ENCODE measurements at regions not wholly inside any gene's neighbourhood (a gene's known extent, or its start where the extent isn't known, plus 50 kb on each side); places are given as distances from the start of the nearest gene placed in this dataset.

DNA sequence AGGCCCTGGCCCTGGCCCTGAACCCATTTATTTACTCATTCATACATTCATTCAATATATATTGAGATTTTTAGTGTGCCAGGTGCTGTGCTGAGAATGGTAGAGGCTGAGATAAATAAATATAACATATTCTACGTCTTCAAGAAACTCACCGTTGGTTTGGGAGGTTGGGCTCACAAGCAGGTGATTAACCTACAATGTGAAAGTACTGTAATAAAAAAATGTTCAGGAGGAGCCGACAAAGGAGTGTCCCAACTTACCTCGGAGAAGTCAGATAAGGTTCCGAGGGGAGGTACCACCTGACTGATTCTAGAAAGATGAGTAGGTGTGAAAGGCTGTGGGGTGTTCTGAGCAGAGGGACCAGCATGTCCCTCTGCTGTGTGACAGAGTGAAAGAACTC is 479.6 kb upstream of the KLF4 start:
- no peak for DNase-seq

DNA sequence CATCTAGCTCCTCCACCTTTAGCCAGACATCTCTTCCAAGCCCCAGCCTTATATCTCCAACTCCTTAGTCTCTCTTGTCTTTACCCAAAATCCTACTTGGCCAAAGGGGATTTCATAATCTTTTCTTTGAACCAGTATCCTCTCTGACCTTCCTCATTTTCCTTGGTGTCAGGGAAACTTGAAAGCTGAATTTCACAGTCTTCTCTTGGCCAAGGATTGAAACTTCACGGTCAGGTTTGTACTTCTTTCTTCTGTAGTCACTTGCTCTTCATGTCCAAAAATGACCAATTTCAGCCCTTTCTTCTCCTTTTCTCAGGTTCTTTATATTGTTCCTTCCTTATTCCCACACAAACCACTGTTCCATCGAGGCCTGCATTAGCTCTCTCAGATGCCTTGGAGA is 473.7 kb upstream of the KLF4 start:
- no peak for DNase-seq

DNA sequence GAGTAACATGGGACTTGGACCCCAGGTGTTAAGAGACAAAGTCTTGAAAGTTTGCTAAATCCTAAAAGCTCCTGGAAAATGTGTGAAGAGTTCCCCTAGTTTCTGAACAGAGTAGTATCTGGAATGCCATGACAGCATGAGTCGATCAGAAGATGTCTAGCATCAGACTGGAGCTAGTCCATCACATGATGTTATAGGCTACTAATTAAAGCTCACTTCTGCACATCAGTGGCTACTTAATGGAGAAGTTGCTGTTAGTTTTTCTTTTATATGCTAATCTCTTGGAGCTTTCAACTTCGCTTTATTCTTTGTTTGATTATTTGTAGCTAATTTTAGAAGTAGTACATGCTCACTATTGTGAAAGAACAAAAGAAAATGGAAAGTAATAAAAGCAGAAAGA is 471.3 kb upstream of the KLF4 start:
- no peak for DNase-seq

DNA sequence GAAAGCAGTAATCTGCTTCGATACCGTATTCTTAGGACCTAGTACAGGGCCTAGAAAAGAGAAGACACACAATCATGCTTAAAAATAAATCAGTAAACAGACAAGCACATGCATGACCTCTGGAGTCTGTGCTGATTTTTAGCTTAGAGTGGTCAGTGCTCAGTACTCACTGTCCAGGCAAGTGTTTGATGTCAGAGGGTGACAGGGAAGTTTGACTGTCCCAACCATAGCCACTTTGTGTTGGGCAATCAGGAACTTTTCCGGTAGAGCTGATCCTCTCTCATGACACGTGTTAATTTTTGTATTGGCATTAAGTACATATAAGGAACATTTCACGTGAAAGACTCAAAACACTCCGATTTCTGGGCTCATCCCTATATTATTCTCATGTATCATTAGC is 464.7 kb upstream of the KLF4 start:
- no peak for DNase-seq

DNA sequence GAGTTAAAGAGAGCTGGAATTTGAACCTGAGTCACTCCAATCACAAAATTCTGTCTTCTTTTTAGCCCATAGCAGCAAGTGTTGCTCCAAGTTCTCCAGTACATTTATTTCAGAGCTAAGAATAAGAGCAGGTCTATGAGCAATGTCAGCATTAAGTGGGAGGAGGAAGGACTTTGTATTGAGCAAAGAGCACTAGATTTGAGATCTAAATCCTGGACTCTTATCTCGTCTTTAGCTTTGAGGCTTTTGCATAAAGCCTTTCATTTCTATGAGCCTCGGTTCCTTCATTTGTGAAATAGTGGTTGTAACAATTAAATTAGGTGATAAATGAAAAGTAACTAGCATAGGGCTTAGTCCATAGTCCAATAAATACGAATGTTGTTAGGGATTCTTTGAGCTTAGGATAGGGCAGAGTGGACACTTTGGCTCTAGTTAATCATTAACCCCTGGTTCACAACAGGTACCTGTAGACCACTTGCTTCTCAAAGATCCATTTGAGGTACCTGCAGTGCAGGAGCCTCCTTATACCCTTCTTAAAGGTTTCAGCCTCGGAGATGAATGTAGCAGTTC is 464.1 kb upstream of the KLF4 start:
- no peak for DNase-seq

DNA sequence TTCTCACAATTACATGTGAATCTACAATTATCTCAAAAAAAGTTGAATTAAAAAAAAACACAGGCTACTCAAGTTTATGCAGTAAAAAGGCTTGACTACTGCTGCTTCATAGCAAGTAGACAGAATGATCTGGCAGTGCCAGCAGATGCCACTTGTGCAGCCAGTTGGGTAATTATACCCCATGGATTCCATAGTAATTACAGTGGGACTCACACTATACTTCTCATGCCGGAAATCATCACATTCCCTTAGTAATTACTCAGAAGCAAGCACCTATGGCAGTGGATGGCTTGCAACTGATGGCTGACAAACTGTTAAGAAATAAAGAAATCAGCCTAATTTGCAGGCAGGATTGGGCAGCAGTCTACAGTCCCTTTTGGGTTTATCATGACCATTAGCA is 463.2 kb upstream of the KLF4 start:
- DNase-seq = no peak

DNA sequence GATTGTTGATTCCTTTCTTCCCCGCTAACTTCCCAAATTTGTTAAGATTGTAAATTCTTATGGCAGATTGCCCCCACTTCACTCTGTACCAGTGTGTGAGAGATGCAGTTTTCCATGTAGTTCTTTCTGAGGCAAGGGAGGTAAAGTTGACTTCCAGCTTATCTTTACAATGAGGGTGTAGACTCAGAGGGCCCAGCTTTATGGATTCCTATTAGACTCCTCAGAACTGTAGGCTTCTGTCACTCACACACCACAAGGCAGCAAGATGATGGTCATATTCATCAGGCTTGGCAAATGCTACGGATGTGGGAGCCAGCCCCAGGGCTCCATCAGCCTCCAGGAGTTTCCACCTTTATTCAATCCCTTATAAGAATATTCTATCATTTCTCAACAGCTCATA is 461.9 kb upstream of the KLF4 start:
- no peak for DNase-seq

DNA sequence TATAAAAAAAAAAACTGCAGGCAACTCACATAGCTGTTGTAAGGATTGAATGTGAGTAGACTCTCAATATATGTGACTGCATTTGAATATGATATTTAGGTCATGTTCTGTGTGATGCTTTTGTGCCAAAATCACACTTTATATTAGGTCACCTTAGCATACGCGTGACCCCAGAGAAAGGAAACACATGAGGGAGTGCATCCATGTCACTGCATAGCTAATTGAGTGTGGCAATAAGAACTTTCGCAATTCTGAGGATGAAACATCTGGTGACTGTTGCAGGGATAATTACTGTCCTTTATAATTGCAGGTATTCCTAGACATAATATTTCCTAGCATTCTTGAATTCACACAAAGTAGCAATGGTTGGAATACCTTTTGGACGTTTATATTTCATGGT is 459.5 kb upstream of the KLF4 start:
- no peak for DNase-seq

DNA sequence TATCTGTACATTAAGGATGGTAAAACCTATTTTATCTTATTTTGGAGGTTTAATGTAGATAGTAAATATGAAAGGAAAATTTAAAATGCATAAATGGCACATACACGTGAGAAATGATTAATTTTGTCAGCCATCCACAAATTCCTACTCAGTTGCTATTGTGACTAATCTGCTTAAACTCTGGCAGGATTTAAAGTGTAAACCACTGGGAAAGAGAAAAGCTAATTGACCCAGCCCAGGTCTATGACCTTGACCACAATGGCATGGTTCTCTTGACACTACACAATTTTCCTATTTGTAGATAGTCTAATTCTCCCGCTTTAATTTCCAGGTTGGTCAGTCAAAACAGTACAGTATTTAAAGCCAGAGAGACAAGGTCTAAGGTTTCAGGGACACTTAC is 459.0 kb upstream of the KLF4 start:
- no peak for DNase-seq

DNA sequence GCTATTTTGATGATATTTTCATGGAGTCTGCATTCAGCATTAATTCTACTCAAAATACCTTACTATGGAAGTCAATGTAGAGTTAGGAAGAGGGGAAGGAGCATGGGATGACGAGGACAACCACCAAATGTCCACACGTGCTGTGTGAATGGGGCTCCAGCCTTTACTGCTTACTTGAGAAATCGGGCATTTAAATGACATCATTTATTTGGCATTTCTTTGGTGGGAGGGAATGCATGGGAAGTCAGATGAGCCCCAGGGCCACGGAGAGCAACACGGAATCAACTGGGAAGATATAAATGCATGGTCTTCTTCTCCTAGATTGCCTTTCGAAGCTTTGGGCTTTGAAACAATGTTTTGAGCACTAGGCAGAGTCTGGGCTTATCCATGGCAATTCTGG is 458.5 kb upstream of the KLF4 start:
- no peak for DNase-seq

DNA sequence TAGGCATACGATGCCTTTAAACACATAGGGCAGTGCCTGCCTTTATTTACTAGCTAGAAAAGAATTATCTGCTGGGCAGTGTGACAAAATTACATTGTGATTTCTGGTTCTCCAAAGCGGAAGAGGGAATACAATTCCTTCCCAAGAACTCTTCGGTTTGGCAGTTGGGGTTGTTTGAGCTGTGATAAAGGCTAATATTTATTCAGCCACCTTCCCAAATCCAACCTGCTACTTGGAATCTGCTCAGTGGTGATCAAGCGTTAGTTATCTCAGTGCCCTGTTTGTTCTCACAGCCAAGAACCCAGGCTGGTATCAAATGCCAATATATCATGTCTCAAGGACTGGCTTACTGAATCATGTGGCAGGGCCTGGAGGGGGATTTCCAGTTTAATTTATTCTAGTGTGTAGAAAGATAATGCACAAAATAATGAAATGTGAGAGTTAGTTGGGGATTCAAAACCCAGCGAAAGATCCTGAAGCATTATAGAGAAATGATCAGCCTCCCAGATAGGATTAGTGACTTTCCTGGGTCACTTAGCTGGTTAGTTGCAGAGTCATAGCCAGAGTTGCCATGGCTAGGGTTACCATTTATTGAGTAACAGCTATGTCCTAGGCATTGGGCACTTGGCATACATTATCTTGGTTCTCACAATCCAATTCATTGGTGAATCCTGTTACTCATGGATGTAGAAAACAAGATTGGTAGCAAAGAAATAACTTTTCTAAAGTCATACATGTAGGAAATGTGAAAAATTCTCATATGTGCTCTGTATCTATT is 457.0 kb upstream of the KLF4 start:
- no peak for DNase-seq

DNA sequence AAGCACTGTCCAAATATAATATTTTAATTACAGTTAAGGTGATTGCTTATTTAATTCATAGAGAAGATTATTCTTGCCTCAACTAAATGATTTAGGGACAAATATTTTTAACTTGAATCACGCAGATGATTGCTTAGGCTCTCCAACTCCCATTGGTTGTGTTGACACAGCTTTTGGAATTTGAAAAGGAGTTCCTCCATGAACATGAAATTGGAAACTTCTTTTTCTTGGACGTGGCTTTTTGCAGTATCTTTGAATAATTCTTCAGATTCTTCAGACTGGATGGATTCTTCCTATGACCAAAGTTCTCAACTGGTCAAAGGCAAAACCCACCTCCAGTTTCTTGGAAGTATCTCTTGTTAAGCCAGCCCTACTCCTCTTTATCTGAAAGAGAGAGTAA is 456.4 kb upstream of the KLF4 start:
- DNase-seq = no peak

DNA sequence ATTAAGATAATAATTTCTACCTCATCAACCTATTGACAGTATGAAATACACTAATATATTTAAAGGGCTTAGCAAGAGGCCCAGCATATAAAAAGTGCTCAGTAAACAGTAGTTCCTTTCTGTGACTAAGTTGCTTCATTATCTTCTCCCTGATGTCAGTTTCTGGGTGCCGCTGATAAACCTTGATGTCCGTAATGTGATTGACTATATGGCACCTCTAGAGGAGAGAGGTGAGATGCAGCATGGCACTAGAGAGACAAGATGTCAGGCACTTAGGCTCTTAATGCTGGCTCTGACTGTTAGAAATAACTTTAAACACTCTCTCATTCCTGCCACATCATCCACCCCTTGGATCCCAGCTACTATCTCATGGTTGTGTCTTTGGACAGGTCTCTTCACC is 455.9 kb upstream of the KLF4 start:
- no peak for DNase-seq

DNA sequence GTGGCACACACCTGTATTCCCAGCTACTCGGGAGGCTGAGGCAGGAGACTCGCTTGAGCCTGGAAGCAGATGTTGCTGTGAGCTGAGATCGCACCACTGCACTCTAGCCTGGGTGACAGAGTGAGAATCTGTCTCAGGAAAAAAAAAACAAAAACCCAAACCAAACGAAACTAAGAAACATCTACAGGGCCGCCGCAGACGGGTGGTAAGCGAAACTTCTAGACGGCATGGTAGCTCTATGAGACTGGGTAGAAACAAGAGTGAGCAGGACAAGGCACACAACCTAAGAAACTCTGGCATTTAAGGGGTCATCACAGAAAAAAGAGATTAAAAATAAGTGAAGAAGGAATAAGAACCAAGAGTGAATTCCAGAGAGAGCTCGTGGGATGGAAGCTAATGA is 454.8 kb upstream of the KLF4 start:
- no peak for DNase-seq

DNA sequence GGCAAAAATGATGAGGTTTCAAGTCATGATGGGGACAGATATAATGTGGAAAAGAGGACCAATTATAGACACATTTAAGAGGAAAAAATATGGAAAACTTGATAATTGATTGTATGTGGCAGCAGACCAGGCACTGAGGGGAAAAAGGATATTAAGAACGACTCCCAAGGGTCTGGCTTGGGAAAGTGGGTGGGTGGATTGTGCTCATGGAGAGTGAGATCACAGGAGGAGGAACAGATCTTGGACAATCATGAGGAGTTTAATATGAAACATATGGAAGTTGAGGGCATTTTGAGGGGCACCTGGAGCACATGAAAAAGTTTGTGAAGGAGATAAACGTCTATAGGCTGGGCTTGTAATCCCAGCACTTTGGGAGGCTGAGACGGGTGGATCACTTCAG is 454.3 kb upstream of the KLF4 start:
- DNase-seq = no peak

DNA sequence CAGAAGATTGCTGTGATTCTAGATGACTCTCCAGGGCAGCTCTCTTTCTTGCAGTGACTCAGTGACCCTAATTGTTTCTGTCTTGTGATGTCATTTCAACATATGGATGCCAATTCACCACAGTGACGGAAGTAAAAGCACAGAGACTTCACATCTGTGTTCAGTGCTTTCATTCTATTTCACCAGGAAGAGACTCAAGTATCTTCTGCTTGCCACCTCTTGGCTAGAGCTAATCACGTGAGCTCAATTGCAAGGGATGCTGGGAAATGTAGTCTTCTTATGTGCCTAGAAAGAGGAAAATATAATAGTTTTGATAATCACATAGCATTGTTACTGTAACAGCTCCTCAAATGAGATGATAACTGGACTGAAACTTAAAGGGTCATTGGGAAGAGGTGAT is 453.3 kb upstream of the KLF4 start:
- DNase-seq = no peak

DNA sequence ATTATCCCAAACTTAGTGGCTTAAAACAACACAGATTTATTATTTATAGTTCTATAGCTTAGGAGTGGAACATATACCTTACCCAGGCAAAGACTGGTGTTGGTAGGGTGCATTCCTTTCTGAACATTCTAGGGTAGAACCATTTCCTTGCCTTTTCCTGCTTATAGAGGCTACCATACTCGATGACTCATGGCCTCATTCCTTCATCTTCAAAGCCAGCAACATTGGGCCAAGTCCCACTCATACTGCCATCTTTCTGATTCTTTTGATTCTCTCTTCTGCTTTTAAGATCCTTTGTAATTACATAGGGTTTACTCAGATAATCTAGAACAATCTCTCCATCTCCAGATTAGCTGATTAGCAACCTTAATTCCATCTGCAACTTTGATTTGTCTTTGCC is 452.7 kb upstream of the KLF4 start:
- no peak for DNase-seq

DNA sequence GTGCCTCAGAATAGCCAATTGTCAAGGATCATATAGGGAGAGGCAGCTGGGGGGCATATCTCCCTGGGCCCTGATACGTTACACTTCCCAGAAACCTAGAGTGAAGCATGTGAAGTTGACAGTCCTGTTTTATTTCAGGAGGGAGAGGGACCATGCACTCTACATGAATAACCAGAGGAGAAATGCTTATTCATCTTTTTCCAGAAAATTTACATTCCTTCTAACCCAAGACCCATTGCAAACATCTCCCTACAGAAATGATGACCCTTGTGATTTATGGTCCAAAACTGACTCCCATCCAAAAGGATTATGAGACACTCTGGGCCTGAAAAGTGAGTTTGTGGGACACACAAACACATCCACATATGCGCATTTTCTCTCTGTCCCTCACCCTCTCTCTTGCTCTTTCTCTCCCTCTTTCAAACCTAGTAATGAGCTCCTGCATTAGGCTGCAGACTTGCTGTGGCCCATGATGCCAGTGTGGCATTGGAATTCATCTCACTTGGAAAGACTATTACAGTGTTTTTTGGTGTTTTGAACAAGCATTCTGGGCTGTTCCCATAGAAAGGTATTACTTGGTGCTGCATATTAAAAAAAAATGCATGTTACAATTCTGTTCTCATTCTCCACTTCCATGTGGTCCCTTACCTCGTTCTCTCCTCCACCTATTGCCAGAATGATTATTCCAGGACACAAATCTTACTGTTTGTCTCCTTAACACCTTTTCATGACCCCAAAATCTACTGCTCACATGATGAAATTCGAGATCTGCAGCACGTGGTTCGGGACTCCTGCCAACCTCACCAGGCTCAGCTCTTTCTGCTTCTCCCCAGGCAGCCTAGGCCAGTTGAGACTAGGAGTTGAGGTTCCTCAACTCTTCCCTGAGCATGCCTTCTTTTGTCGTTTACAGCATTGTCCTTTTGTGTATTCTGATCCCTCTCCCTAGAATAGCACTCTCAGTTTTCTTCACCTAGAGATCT is 451.3 kb upstream of the KLF4 start:
- DNase-seq = no peak

DNA sequence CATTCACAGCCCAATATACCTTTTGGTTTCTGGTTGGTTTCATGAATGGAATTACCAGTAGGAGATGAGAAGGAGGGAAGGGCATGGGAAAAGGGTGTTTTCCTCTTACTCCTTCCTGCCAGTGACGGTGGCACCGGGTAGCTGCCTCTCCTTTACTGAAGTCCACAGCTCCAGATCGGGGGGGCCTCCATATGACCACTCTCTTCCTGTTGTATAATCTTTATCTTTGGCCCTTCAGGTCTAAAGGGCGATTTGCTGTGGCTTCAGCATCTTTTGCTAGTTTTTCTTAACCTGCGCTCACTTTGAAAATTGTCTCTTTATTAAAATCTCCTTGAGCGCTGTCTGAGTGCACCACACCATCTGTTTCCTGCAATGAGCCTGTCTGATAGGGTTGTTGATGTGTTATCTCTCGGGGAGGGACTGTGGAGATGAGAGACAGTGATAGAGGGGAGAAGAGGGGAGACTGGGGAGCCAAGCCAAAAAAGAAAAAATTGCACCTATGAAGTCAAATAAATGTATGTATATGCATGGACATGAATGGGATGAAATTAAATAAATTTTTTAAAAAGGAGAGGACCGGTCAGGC is 449.3 kb upstream of the KLF4 start:
- DNase-seq = no peak

DNA sequence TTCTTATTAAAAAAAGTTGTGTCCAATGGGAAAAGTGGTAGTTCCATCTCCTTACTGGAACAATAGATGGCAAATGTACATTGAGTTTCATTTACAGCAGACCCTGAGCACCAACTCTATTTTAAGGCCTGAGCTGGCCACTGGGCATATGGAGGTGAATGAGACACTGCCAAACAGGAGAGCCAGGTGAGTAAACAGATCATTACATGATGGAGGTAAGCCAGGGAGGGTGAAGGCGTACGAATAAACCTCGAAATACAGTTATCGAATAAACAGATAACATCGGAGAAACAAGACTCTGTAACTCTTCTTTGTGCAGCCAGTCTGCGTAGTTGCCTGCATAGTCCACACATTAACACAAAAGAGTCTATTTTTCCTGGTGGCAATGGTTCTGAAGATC is 446.4 kb upstream of the KLF4 start:
- no peak for DNase-seq

DNA sequence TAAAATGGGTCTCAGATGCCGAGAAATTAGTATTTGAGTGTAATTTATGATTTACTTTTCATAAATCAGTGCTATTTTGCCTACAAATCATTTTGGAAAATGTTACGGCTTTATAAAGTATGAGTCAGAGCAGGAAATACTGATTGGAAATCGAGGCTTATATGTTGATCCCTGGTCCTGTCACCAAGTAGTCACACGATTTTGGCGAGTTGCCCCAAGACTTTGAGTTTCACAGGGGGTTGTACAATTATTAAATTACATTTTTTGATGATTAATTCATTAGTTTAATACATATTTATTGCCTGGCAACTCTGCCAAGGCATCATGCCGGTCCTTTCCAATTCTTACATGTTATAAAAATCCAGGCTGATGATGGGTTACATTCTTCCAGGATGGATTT is 443.9 kb upstream of the KLF4 start:
- DNase-seq = no peak

DNA sequence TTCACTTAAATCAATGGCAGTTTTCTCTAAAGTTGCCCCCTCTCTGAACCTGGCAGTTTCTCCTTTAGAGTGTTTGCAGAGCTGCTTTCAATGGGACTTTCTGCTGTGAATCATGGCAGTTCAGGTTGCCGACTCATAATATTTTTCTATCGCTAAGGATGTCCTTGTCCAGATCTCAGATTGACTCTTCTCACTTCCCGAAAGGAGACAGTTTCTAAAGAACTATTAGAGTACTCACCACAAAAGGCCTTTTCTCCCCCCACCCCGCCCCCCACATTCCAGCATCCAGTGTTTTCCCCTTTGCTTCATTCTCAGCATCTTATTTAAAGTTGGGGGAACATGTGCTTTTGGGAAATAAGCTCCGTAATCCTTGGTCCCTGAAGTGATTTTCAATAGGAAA is 443.5 kb upstream of the KLF4 start:
- no peak for DNase-seq

DNA sequence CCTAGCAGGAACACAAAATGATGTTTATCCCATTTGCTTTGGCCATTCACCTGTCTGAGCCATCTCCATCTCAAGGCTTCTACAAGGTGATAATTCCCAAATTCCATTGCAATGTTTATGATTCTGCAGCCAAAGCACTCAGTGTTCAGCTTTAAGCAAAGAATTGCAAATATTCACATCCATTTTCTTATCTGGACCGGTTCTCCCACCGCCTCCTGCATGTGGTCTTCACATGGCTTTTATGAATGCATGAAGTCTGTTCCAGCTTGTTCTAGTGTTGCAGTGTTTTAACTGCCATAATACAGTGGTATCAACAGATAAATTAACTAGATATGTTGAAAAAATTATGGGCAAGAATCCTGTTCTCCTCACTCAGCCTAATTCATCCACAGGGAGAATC is 443.0 kb upstream of the KLF4 start:
- no peak for DNase-seq

DNA sequence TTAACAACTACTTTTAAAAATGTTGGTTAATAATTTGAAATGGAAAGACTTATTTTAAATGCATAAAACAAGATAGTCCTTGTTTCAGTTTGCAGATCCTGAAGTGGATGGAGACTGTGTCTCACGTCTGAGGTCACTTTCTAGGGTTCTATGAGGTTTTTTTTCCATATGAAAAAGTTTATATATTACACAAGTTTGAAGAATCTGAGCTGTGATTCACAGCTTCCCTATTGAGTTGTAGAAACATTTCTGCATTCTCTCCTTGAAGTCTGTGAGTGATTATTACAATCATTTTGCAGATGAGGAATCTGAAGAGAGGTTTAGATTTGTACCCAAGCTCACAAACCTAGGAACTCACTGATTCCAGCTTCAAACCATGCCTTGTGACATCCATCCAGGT is 442.5 kb upstream of the KLF4 start:
- no peak for DNase-seq

All from activated CD4-positive, alpha-beta T cell treated with anti-CD3 and anti-CD28 coated beads, Interleukin-2, amount 50 U/mL, for 16 hours (primary cell).